ENCODE measurements at regions not wholly inside any gene's neighbourhood (a gene's known extent, or its start where the extent isn't known, plus 50 kb on each side); places are given as distances from the start of the nearest gene placed in this dataset.
"Not testable (repeated sequence)": the region's sequence is repeated elsewhere in the genome, so short reads cannot be mapped to it uniquely, and the experiment has no call there.

- intact Hi-C loops (cut with micrococcal nuclease; ENCODE audit: unreplicated experiment) (no loop called here), in situ Hi-C loops (cut with HindIII; ENCODE audit: low pct_unique_long_range_greater_than_20kb, low sequenced_read_pairs) (no loop called here)
- DNase-seq (ENCODE audit: low read depth, low spot score) (no peak), ATAC-seq (no peak)
- Histone ChIP-seq H3K27me3 (ENCODE audit: control insufficient read depth, insufficient read depth, low read length) (no peaks in the 10 kb centered on the region), H3K36me3 (ENCODE audit: control insufficient read depth, insufficient read depth, low read length) (no peaks in the 10 kb centered on the region), H3K27ac (ENCODE audit: low read length) (no peak overlapping the region), H3K4me1 (ENCODE audit: control insufficient read depth, insufficient read depth, low read length) (no peaks in the 10 kb centered on the region), H3K9me3 (ENCODE audit: control insufficient read depth, insufficient read depth, low read depth, low read length) (no peaks in the 10 kb centered on the region), H3K4me3 (ENCODE audit: low read depth in 2 of 2, low read length in 2 of 2) (no peak overlapping the region)
- BruUV-seq (replicated peaks), result no TSS peak
- TF ChIP-seq CTCF (IDR thresholded peaks at IDR 0.05) (no peak), TCF7L2 (IDR thresholded peaks at IDR 0.05; ENCODE audit: low read depth, low read length) (no peak), SIN3A (IDR thresholded peaks at IDR 0.05; ENCODE audit: borderline replicate concordance, insufficient read depth, low read depth, low read length) (no peak), POLR2AphosphoS5 (IDR thresholded peaks at IDR 0.05; ENCODE audit: low read depth, low read length) (no peak)
- TF ChIP-seq, protein P1, sequence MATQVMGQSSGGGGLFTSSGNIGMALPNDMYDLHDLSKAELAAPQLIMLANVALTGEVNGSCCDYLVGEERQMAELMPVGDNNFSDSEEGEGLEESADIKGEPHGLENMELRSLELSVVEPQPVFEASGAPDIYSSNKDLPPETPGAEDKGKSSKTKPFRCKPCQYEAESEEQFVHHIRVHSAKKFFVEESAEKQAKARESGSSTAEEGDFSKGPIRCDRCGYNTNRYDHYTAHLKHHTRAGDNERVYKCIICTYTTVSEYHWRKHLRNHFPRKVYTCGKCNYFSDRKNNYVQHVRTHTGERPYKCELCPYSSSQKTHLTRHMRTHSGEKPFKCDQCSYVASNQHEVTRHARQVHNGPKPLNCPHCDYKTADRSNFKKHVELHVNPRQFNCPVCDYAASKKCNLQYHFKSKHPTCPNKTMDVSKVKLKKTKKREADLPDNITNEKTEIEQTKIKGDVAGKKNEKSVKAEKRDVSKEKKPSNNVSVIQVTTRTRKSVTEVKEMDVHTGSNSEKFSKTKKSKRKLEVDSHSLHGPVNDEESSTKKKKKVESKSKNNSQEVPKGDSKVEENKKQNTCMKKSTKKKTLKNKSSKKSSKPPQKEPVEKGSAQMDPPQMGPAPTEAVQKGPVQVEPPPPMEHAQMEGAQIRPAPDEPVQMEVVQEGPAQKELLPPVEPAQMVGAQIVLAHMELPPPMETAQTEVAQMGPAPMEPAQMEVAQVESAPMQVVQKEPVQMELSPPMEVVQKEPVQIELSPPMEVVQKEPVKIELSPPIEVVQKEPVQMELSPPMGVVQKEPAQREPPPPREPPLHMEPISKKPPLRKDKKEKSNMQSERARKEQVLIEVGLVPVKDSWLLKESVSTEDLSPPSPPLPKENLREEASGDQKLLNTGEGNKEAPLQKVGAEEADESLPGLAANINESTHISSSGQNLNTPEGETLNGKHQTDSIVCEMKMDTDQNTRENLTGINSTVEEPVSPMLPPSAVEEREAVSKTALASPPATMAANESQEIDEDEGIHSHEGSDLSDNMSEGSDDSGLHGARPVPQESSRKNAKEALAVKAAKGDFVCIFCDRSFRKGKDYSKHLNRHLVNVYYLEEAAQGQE (IDR thresholded peaks at IDR 0.05; ENCODE audit: insufficient read depth in 1 of 2, low read depth in 2 of 2, low read length in 1 of 2), result no peak
- CTCF ChIA-PET, result no interaction called here
- POLR2A ChIA-PET, result no interaction called here
Measured at GRCh38 chr7:16264823-16265804, 156.2 kb downstream of the CRPPA start.

DNA sequence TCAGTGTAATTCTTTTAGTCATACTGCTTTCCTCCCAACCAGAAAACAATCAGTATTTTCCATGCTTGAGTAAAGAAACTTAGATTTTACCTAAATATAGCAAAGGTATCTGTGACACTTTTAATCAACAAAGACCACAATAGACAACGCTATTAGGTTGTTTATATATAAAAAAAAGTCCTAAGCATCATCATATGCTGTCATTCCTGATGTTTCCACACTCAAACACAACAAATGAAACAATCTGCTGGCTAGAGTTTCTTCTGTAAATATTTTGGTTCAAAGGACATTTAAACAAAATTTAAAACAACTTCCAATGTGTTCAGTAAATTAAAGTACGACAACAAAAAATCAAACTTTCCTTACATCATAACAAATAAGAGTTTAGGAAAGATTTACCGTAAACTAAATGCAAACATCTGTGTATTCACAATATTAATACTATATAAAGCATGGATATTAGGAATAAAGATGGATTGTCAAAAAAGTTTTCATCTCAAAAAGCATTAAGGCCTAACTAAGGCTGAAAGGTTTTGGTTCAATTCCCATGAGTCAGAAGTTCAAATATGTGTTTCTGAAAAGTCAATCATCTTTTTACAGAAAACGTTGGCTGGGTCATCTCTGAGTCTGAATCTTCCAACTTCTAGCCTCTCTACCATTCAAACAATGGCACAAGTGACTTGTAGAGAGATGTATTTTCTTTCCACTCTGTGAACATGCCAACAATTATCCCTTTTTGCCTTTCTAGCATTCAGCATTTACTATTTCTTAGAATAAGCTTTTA lies 157.1 kb downstream of the CRPPA start:
- TF ChIP-seq, protein P1 (IDR thresholded peaks at IDR 0.05; ENCODE audit: insufficient read depth in 1 of 2, low read depth in 2 of 2, low read length in 1 of 2), result no peak
- TF ChIP-seq POLR2AphosphoS5 (IDR thresholded peaks at IDR 0.05; ENCODE audit: low read depth, low read length) (no peak), SIN3A (IDR thresholded peaks at IDR 0.05; ENCODE audit: borderline replicate concordance, insufficient read depth, low read depth, low read length) (no peak), CTCF (IDR thresholded peaks at IDR 0.05) (no peak), TCF7L2 (IDR thresholded peaks at IDR 0.05; ENCODE audit: low read depth, low read length) (no peak)
- H3K36me3 ChIP-seq (ENCODE audit: control insufficient read depth, insufficient read depth, low read length), result no peaks in the 10 kb centered on the region
- no peak for DNase-seq (ENCODE audit: low read depth, low spot score)
- no peaks in the 10 kb centered on the region for H3K27me3 ChIP-seq (ENCODE audit: control insufficient read depth, insufficient read depth, low read length)
- no peaks in the 10 kb centered on the region for H3K4me1 ChIP-seq (ENCODE audit: control insufficient read depth, insufficient read depth, low read length)
- no peak overlapping the region for H3K4me3 ChIP-seq (ENCODE audit: low read depth in 2 of 2, low read length in 2 of 2)
- H3K27ac ChIP-seq (ENCODE audit: low read length), result no peak overlapping the region
- no peak for ATAC-seq
- intact Hi-C loops (cut with micrococcal nuclease; ENCODE audit: unreplicated experiment) (no loop called here), in situ Hi-C loops (cut with HindIII; ENCODE audit: low pct_unique_long_range_greater_than_20kb, low sequenced_read_pairs) (no loop called here)
- BruUV-seq (replicated peaks), result no TSS peak
- POLR2A ChIA-PET, result no interaction called here
- CTCF ChIA-PET, result no interaction called here
- H3K9me3 ChIP-seq (ENCODE audit: control insufficient read depth, insufficient read depth, low read depth, low read length), result no peaks in the 10 kb centered on the region

DNA sequence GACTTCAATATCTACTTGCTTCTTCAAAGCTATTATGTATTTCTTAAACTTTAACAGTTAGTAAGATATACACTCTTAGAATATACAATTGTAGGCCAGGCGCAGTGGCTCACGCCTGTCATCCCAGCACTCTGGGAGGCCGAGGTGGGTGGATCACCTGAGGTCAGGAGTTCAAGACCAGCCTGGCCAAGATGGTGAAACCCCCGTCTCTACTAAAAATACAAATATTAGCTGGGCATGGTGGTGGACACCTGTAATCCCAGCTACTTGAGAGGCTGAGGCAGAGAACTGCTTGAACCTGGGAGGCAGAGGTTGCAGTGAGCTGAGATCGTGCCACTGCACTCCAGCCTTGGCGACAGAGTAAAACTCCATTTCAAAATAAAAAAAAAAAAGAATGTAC lies 158.0 kb downstream of the CRPPA start:
- H3K27ac ChIP-seq (ENCODE audit: low read length); POLR2A ChIA-PET; CTCF ChIA-PET; H3K36me3 ChIP-seq (ENCODE audit: control insufficient read depth, insufficient read depth, low read length); DNase-seq (ENCODE audit: low read depth, low spot score); H3K4me3 ChIP-seq (ENCODE audit: low read depth in 2 of 2, low read length in 2 of 2); H3K4me1 ChIP-seq (ENCODE audit: control insufficient read depth, insufficient read depth, low read length); intact Hi-C loops (cut with micrococcal nuclease; ENCODE audit: unreplicated experiment); ATAC-seq; in situ Hi-C loops (cut with HindIII; ENCODE audit: low pct_unique_long_range_greater_than_20kb, low sequenced_read_pairs); H3K9me3 ChIP-seq (ENCODE audit: control insufficient read depth, insufficient read depth, low read depth, low read length); BruUV-seq (replicated peaks); H3K27me3 ChIP-seq (ENCODE audit: control insufficient read depth, insufficient read depth, low read length): not testable (repeated sequence)

Data from Panc1 (cell line).